ENCODE measurements at regions not wholly inside any gene's neighbourhood (a gene's known extent, or its start where the extent isn't known, plus 50 kb on each side); places are given as distances from the start of the nearest gene placed in this dataset.

GRCh38 chr5:99827136-99827535, 708.0 kb upstream of the FAM174A start:
- Histone ChIP-seq H3K4me3 (no peak overlapping the region), H3K27me3 (no peaks in the 10 kb centered on the region), H3K4me1 (no peaks in the 10 kb centered on the region), H3K9me3 (no peaks in the 10 kb centered on the region), H3K36me3 (no peaks in the 10 kb centered on the region), H3K9ac (ENCODE audit: low read depth in 2 of 2, low read length in 2 of 2) (no peak overlapping the region), H3K27ac (no peak overlapping the region)
- intact Hi-C loops (cut with DNase I), result no loop called here
- DNase-seq, result no peak
- TF ChIP-seq, protein P1, sequence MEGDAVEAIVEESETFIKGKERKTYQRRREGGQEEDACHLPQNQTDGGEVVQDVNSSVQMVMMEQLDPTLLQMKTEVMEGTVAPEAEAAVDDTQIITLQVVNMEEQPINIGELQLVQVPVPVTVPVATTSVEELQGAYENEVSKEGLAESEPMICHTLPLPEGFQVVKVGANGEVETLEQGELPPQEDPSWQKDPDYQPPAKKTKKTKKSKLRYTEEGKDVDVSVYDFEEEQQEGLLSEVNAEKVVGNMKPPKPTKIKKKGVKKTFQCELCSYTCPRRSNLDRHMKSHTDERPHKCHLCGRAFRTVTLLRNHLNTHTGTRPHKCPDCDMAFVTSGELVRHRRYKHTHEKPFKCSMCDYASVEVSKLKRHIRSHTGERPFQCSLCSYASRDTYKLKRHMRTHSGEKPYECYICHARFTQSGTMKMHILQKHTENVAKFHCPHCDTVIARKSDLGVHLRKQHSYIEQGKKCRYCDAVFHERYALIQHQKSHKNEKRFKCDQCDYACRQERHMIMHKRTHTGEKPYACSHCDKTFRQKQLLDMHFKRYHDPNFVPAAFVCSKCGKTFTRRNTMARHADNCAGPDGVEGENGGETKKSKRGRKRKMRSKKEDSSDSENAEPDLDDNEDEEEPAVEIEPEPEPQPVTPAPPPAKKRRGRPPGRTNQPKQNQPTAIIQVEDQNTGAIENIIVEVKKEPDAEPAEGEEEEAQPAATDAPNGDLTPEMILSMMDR (IDR thresholded peaks at IDR 0.05), result no peak

DNA sequence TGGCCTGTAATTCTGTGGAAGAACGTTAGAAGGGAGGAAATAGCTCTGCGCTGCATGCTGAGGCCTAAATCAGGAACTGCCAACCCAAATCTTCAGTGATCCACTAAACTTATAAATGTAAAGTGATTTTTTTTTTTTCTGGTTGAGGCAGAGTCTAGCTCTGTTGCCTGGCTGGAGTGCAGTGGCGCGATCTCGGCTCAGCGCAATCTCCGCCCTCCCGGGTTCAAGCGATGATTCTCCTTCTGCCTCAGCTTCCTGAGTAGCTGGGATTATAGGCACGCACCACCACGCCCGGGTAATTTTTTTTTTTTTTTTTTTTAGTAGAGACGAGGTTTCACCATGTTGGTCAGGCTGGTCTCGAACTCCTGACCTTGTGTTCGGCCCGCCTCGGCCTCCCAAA, 717.4 kb upstream of the FAM174A start:
- no peak overlapping the region for H3K4me3 ChIP-seq
- H3K36me3 ChIP-seq, result no peaks in the 10 kb centered on the region
- H3K27me3 ChIP-seq, result no peaks in the 10 kb centered on the region
- H3K27ac ChIP-seq, result no peak overlapping the region
- DNase-seq, result no peak
- no peaks in the 10 kb centered on the region for H3K4me1 ChIP-seq
- TF ChIP-seq, protein P1 (IDR thresholded peaks at IDR 0.05), result no peak
- no peaks in the 10 kb centered on the region for H3K9me3 ChIP-seq
- intact Hi-C loops (cut with DNase I), result no loop called here
- H3K9ac ChIP-seq (ENCODE audit: low read depth in 2 of 2, low read length in 2 of 2), result no peak overlapping the region

GRCh38 chr5:99814321-99815063, 720.7 kb upstream of the FAM174A start:
- Histone ChIP-seq H3K27ac (no peak overlapping the region), H3K36me3 (no peaks in the 10 kb centered on the region), H3K27me3 (no peaks in the 10 kb centered on the region), H3K4me1 (no peaks in the 10 kb centered on the region), H3K9me3 (no peaks in the 10 kb centered on the region), H3K9ac (ENCODE audit: low read depth in 2 of 2, low read length in 2 of 2) (no peak overlapping the region), H3K4me3 (no peak overlapping the region)
- no peak for DNase-seq
- TF ChIP-seq, protein P1 (IDR thresholded peaks at IDR 0.05), result no peak
- intact Hi-C loops (cut with DNase I), result no loop called here

- H3K4me1 ChIP-seq, result no peaks in the 10 kb centered on the region
- H3K27me3 ChIP-seq, result no peaks in the 10 kb centered on the region
- no peak overlapping the region for H3K27ac ChIP-seq
- TF ChIP-seq, protein P1 (IDR thresholded peaks at IDR 0.05), result no peak
- H3K9ac ChIP-seq (ENCODE audit: low read depth in 2 of 2, low read length in 2 of 2), result no peak overlapping the region
- DNase-seq, result no peak
- no peak overlapping the region for H3K4me3 ChIP-seq
- intact Hi-C loops (cut with DNase I), result no loop called here
- no peaks in the 10 kb centered on the region for H3K9me3 ChIP-seq
- H3K36me3 ChIP-seq, result no peaks in the 10 kb centered on the region
Measured at GRCh38 chr5:99808657-99809230, 726.4 kb upstream of the FAM174A start.

DNA sequence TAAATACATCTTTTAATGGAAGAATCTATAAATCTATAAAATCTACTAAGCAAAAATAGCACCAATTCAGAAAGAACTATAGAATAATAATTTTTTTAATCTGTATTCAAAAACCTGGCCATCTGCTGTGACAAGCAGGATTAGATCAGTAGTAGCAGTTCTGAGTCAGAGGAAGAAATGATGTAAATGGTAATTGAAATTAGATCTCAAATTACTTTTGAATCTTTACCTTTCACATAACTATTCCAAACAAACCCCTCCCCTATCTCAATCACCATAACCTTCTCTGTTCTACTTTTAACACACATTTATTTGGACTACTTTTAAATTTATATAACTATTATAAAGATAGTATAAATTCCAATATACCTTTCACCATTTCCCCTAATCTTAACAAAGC, 727.8 kb upstream of the FAM174A start:
- H3K4me3 ChIP-seq, result no peak overlapping the region
- H3K27ac ChIP-seq, result no peak overlapping the region
- H3K9ac ChIP-seq (ENCODE audit: low read depth in 2 of 2, low read length in 2 of 2), result no peak overlapping the region
- no peak for DNase-seq
- H3K4me1 ChIP-seq, result no peaks in the 10 kb centered on the region
- TF ChIP-seq, protein P1 (IDR thresholded peaks at IDR 0.05), result no peak
- H3K36me3 ChIP-seq, result no peaks in the 10 kb centered on the region
- H3K9me3 ChIP-seq, result no peaks in the 10 kb centered on the region
- no peaks in the 10 kb centered on the region for H3K27me3 ChIP-seq
- intact Hi-C loops (cut with DNase I), result no loop called here
